Smooth muscle cell (in vitro differentiated cells): ENCODE measurements at regions not wholly inside any gene's neighbourhood (a gene's known extent, or its start where the extent isn't known, plus 50 kb on each side); places are given as distances from the start of the nearest gene placed in this dataset.

ENCODE experiments used
- DNase-seq: peaks from one replicate; lab custom pipeline; 2025; ENCODE audit not compliant: unreplicated experiment; lab: John Stamatoyannopoulos, UW
- H2AFZ ChIP-seq: fragments of 200-600 bp; sonication (generic); 2 replicates; pipeline ENCODE4 v1.6.0; 2016; ENCODE audit warnings: antibody characterized with exemption, low read depth, mild to moderate bottlenecking
- H3F3A ChIP-seq: fragments of 200-600 bp; sonication (generic); 2 replicates; pipeline ENCODE4 v1.6.0; 2017; ENCODE audit warnings: antibody characterized with exemption, low read depth
- H3K27ac ChIP-seq: fragments of 200-600 bp; sonication (generic); 2 replicates; pipeline ENCODE4 v1.5.1; 2016; ENCODE audit warnings: low read depth, mild to moderate bottlenecking
- H3K27me3 ChIP-seq: fragments of 200-600 bp; sonication (generic); 2 replicates; pipeline ENCODE4 v1.6.1; 2016; ENCODE audit warnings: low read depth, mild to moderate bottlenecking
- H3K36me3 ChIP-seq: fragments of 200-600 bp; sonication (generic); 2 replicates; pipeline ENCODE4 v1.5.1; 2016; ENCODE audit warnings: low read depth
- H3K4me1 ChIP-seq: fragments of 200-600 bp; sonication (generic); 2 replicates; pipeline ENCODE4 v1.5.1; 2016; ENCODE audit warnings: low read depth
- H3K4me2 ChIP-seq: fragments of 200-600 bp; sonication (generic); 2 replicates; pipeline ENCODE4 v1.6.0; 2016; ENCODE audit warnings: mild to moderate bottlenecking
- H3K4me3 ChIP-seq: fragments of 200-600 bp; sonication (generic); 2 replicates; pipeline ENCODE4 v1.5.1; 2016; ENCODE audit warnings: mild to moderate bottlenecking
- H3K79me2 ChIP-seq: fragments of 200-600 bp; sonication (generic); 2 replicates; pipeline ENCODE4 v1.6.0; 2016; ENCODE audit warnings: low read depth, mild to moderate bottlenecking
- H3K9ac ChIP-seq: fragments of 200-600 bp; sonication (generic); 2 replicates; pipeline ENCODE4 v1.6.0; 2016; ENCODE audit warnings: low read depth
- H3K9me3 ChIP-seq: fragments of 200-600 bp; sonication (generic); replicated peaks from 2 replicates; pipeline ENCODE4 v1.5.1; 2016; ENCODE audit warnings: low read depth
- H4K20me1 ChIP-seq: fragments of 200-600 bp; sonication (generic); 2 replicates; pipeline ENCODE4 v1.6.0; 2016; ENCODE audit warnings: low read depth
- CTCF ChIP-seq: fragments of 200-600 bp; sonication (generic); IDR thresholded peaks from 2 replicates; pipeline ENCODE4 v1.5.1; 2017; ENCODE audit warnings: borderline replicate concordance, mild to moderate bottlenecking, antibody characterized with exemption; ENCODE audit not compliant: insufficient read depth, poor library complexity, severe bottlenecking
- WGBS: methylation state at CpG from one replicate; pipeline ENCODE4 v1.1.7; 2016; ENCODE audit warnings: low lambda C conversion rate; 5-methylcytosine and 5-hydroxymethylcytosine counted together

- Histone ChIP-seq H3K9ac (no peak overlapping the region), H4K20me1 (no peaks in the 10 kb centered on the region), H3K9me3 (no peaks in the 10 kb centered on the region), H2AFZ (no peak overlapping the region), H3K4me1 (no peaks in the 10 kb centered on the region), H3K27me3 (no peaks in the 10 kb centered on the region), H3K79me2 (no peaks in the 10 kb centered on the region), H3K36me3 (no peaks in the 10 kb centered on the region), H3K4me2 (no peak overlapping the region), H3F3A (no peaks in the 10 kb centered on the region), H3K27ac (no peak overlapping the region), H3K4me3 (no peak overlapping the region)
- no peak for DNase-seq
- WGBS: 73% methylated on average over 2 of the region's 2 CpGs
- TF ChIP-seq CTCF: no peak
Observed at GRCh38 chr19:28307487-28307886, 905.5 kb downstream of the UQCRFS1 start.

- Histone ChIP-seq H3F3A (no peaks in the 10 kb centered on the region), H3K27me3 (no peaks in the 10 kb centered on the region), H3K4me1 (no peaks in the 10 kb centered on the region), H3K4me2 (no peak overlapping the region), H2AFZ (no peak overlapping the region), H3K4me3 (no peak overlapping the region), H3K79me2 (no peaks in the 10 kb centered on the region), H3K9ac (no peak overlapping the region), H3K36me3 (no peaks in the 10 kb centered on the region), H3K9me3 (no peaks in the 10 kb centered on the region), H4K20me1 (no peaks in the 10 kb centered on the region), H3K27ac (no peak overlapping the region)
- WGBS: 61% methylated on average over 4 of the region's 4 CpGs
- no peak for TF ChIP-seq CTCF
- DNase-seq: no peak
Observed at GRCh38 chr19:28305513-28305912, 907.4 kb downstream of the UQCRFS1 start.

- no peaks in the 10 kb centered on the region for H4K20me1 ChIP-seq
- H3K9me3 ChIP-seq: no peaks in the 10 kb centered on the region
- no peak overlapping the region for H2AFZ ChIP-seq
- no peaks in the 10 kb centered on the region for H3F3A ChIP-seq
- 86% methylated on average over 7 of the region's 7 CpGs for WGBS
- no peaks in the 10 kb centered on the region for H3K4me1 ChIP-seq
- H3K79me2 ChIP-seq: no peaks in the 10 kb centered on the region
- no peak overlapping the region for H3K4me3 ChIP-seq
- no peak overlapping the region for H3K9ac ChIP-seq
- TF ChIP-seq CTCF: no peak
- no peak overlapping the region for H3K27ac ChIP-seq
- DNase-seq: no peak
- no peaks in the 10 kb centered on the region for H3K27me3 ChIP-seq
- H3K4me2 ChIP-seq: no peak overlapping the region
- no peaks in the 10 kb centered on the region for H3K36me3 ChIP-seq
Observed at GRCh38 chr19:28303502-28303901, 909.4 kb downstream of the UQCRFS1 start.

- H3K27ac ChIP-seq: no peak overlapping the region
- H3K4me2 ChIP-seq: no peak overlapping the region
- H3K36me3 ChIP-seq: no peaks in the 10 kb centered on the region
- no peaks in the 10 kb centered on the region for H4K20me1 ChIP-seq
- no peaks in the 10 kb centered on the region for H3K9me3 ChIP-seq
- H3F3A ChIP-seq: no peaks in the 10 kb centered on the region
- H3K4me1 ChIP-seq: no peaks in the 10 kb centered on the region
- DNase-seq: no peak
- WGBS: 86% methylated on average over 5 of the region's 5 CpGs
- no peak overlapping the region for H3K9ac ChIP-seq
- H3K27me3 ChIP-seq: no peaks in the 10 kb centered on the region
- H3K4me3 ChIP-seq: no peak overlapping the region
- H2AFZ ChIP-seq: no peak overlapping the region
- no peak for TF ChIP-seq CTCF
- H3K79me2 ChIP-seq: no peaks in the 10 kb centered on the region
Observed at GRCh38 chr19:28301961-28302360, 911.0 kb downstream of the UQCRFS1 start.
